GM12874 (cell line): ENCODE measurements at regions not wholly inside any gene's neighbourhood (a gene's known extent, or its start where the extent isn't known, plus 50 kb on each side); places are given as distances from the start of the nearest gene placed in this dataset.

Experiments used
- TF ChIP-seq, protein P1 (sequence below): IDR thresholded peaks from 2 replicates; pipeline ENCODE4 v1.5.1; 2011; ENCODE audit warnings: low read depth, mild to moderate bottlenecking, control low read depth, low read length, moderate library complexity; ENCODE audit not compliant: insufficient read depth

- TF ChIP-seq, protein P1, sequence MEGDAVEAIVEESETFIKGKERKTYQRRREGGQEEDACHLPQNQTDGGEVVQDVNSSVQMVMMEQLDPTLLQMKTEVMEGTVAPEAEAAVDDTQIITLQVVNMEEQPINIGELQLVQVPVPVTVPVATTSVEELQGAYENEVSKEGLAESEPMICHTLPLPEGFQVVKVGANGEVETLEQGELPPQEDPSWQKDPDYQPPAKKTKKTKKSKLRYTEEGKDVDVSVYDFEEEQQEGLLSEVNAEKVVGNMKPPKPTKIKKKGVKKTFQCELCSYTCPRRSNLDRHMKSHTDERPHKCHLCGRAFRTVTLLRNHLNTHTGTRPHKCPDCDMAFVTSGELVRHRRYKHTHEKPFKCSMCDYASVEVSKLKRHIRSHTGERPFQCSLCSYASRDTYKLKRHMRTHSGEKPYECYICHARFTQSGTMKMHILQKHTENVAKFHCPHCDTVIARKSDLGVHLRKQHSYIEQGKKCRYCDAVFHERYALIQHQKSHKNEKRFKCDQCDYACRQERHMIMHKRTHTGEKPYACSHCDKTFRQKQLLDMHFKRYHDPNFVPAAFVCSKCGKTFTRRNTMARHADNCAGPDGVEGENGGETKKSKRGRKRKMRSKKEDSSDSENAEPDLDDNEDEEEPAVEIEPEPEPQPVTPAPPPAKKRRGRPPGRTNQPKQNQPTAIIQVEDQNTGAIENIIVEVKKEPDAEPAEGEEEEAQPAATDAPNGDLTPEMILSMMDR = no peak
Measured at GRCh38 chr18:78482378-78482777, 497.2 kb upstream of the SALL3 start.

DNA sequence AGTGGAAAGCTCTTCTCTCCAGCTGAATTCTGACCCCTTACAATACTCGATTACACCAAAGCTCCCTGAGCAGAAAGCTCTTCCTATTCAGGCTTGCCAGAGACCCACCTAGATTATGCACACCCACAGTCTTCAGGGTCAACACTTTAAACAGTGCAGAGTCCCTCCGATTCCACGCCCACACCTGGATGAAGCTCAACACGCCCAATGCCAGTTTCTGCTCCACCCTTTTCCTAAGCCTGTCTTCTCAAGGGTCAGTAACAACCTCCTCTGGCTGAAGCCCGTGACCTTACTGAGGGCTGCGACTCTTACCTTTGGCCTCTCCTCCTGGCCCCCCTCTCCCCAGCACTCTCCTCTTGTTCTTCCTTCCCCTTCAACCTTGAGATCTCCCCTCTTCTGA lies 492.0 kb upstream of the SALL3 start:
- TF ChIP-seq, protein P1 = no peak

DNA sequence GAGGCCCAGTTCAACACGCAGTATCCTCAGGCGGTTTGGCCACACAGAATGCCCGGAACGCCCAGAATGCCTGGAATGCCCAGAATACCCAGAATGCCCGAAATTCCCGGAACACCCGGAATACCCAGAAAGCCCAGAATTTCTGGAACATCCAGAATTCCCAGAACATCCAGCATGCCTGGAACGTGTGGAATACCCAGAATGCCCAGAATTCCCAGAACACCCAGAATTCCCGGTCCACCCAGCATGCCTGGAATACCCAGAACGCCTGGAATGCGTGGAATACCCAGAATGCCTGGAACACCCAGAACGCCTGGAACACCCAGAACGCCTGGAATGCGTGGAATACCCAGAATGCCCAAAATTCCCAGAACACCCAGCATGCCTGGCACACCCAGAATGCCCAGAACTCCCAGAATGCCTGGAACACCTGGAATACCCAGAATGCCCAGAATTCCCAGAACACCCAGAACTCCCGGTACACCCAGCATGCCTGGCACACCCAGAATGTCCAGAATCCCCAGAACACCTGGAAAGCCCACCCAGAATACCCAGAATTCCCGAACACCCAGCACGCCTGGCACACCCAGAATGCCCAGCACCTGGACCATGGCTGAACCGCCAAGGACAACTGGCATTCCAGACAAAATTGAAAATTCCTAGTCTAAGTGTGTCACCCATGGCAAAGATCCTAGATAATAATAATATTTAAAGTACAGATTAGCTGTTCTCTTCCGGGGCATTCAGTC lies 487.4 kb upstream of the SALL3 start:
- TF ChIP-seq, protein P1 = no peak

DNA sequence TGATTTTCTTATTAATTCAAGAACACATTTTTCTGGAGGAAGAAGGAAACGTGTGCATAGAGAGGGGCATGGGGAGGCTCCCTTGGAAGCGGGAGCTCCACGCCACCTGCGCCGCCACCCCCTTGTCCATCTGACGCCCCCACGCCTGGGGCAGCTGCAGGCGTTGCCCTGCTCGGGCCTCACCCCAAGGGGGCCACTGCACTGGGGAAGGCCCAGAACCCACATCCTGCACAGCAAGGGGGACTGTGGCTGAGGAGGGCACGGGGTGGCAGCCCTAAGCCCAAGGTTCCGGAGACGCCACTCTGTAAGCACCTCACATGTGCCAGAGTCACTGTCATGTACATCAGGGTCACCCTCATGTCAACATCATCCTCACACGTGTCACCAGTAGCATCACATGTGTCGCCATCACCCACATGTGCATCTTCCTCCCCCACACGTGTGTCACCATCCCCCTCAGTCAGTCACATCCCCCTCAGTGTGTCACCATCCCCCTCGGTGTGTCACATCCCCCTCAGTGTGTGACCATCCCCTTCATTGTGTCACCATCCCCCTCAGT lies 486.7 kb upstream of the SALL3 start:
- TF ChIP-seq, protein P1 = no peak

- TF ChIP-seq, protein P1 = no peak
Measured at GRCh38 chr18:78494204-78495085, 485.2 kb upstream of the SALL3 start.

DNA sequence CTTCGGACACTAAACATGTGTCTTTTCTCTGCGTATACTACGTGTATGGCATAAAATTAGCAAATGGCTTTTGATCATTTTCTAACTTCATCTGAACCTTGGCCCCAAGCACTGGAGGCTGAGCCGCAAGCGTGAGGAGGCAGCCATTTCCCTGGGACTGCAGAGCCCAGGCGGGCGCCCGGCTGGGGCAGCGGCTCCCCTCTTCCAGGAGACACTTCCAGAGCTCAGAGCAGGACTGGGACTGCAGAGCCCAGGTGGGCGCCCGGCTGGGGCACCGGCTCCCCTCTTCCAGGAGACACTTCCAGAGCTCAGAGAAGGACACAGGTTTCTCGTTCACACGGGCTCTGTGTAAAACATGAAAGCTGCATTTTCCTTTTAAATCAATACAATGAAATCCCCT lies 484.1 kb upstream of the SALL3 start:
- TF ChIP-seq, protein P1 = no peak

DNA sequence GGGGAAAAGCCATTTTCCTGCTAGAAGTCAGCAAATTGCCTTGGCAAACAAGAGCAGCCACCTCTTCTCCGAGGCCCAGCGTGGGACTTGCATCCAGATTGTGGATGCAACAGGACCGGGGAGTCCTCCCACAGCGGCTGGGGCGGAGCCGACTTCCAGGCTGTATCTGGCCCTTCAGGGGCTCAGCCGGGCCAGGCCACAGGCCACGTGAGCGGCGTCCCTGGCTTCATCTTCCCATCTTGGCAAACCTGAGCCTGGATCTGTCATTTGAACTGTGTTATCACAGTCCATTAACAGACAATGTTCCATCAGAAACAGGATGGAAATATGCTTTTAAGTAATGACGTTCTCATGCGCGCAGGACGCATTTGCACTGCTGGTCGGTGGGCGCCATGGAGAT lies 483.5 kb upstream of the SALL3 start:
- TF ChIP-seq, protein P1 = no peak
